Ureter (tissue), 1 donor: ENCODE measurements at regions not wholly inside any gene's neighbourhood (a gene's known extent, or its start where the extent isn't known, plus 50 kb on each side); places are given as distances from the start of the nearest gene placed in this dataset.

ENCODE experiments used
- DNase-seq: peaks from one replicate; pipeline ENCODE4 v3.0.0-alpha.2; 2020; ENCODE audit warnings: low spot score
- donor health status: DM: yes; HTN: yes; CAD: no.

- no peak for DNase-seq
These were observed 281.2 kb downstream of the BRINP1 start for GRCh38 chr9:119088002-119088547.

DNA sequence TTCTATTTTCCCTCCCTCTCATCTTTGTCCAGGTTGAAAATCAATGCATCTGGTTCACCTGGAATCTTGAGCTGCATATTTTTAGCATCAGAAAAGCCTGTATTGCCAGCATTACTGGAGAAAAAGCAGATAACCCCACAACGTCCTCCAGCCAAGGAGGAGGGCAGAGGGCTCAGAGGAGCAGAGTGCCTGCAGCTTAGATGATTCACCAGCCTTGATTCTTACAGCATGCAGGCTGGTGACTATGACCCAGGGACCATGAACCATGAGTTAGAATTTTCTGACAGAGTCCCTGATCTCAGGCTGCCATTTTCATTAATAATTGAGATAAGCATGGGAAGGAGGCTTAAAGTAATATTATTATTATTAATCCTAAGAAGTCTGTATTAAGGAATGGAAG lies 278.2 kb downstream of the BRINP1 start:
- DNase-seq = no peak

GRCh38 chr9:119092125-119092524 lies 277.1 kb downstream of the BRINP1 start:
- DNase-seq = no peak

GRCh38 chr9:119094086-119094485 lies 275.1 kb downstream of the BRINP1 start:
- no peak for DNase-seq

GRCh38 chr9:119095072-119095471 lies 274.2 kb downstream of the BRINP1 start:
- no peak for DNase-seq

DNA sequence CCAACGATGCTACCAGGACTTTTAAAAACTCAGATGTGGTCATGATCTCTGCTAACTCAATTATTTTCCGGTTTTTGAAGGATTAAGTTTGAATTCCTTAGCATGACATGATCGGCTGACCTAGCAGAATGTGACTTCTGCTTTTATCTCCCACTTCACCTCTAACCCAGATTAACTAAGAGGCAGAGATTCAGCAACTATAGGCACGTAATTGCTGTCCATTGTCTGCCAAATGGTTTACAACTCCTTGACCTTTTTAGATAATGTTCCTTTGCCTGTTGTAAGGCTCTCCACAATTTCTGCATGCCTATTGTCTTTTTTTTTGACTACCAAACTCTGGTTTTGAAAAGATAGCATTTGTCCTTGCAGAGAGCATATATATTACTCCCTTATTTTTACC lies 268.2 kb downstream of the BRINP1 start:
- DNase-seq = no peak

- no peak for DNase-seq
These were observed 254.6 kb downstream of the BRINP1 start for GRCh38 chr9:119114681-119115080.
